K562 (cell line): ENCODE measurements at regions not wholly inside any gene's neighbourhood (a gene's known extent, or its start where the extent isn't known, plus 50 kb on each side); places are given as distances from the start of the nearest gene placed in this dataset.

ENCODE experiments used
- CXXC5 ChIP-seq: fragments of 250-450 bp; sonication (Bioruptor Pico); IDR thresholded peaks from 2 replicates; pipeline ENCODE4 v1.8.0; 2022; ENCODE audit warnings: inconsistent platforms, mild to moderate bottlenecking, moderate library complexity
- KLF1 ChIP-seq: fragments of 450-650 bp; IDR thresholded peaks from 2 replicates; pipeline ENCODE4 v1.6.1; 2016; ENCODE audit warnings: missing genetic modification characterization, missing compliant biosample characterization
- MED1 ChIP-seq: sonication (generic); formaldehyde crosslinking; IDR thresholded peaks from 2 replicates; pipeline ENCODE4 v1.8.1; 2023; ENCODE audit warnings: missing genetic modification reagents, borderline replicate concordance
- MIER1 ChIP-seq: fragments of 450-650 bp; IDR thresholded peaks from 2 replicates; pipeline ENCODE4 v1.6.1; 2016; ENCODE audit warnings: antibody characterized with exemption, mild to moderate bottlenecking, low read depth
- RFX1 ChIP-seq: fragments of 450-650 bp; IDR thresholded peaks from 2 replicates; pipeline ENCODE4 v1.6.1; 2016; ENCODE audit warnings: mild to moderate bottlenecking, moderate library complexity
- SIN3A ChIP-seq, 2 experiments: fragments of 150-350 bp in 1 of 2; IDR thresholded peaks; 2 replicates each; pipeline ENCODE4 v1.6.1; 2011 to 2016; ENCODE audit warnings: borderline replicate concordance in 2 of 2, low read depth in 2 of 2, low read length in 2 of 2, mild to moderate bottlenecking in 2 of 2, moderate library complexity in 2 of 2; ENCODE audit not compliant: control insufficient read depth in 1 of 2
- SLC30A9 ChIP-seq: fragments of 250-450 bp; sonication (Bioruptor Pico); IDR thresholded peaks from 2 replicates; pipeline ENCODE4 v1.8.0; 2022; ENCODE audit warnings: mild to moderate bottlenecking, moderate library complexity
- TF ChIP-seq, protein P1 (sequence below): fragments of 250-450 bp; sonication (Bioruptor Pico); IDR thresholded peaks from 2 replicates; pipeline ENCODE4 v1.4.0; 2020
- TF ChIP-seq, protein P2 (sequence below): sonication (generic); formaldehyde crosslinking; IDR thresholded peaks from 2 replicates; pipeline ENCODE4 v1.5.0; 2020; ENCODE audit warnings: missing genetic modification reagents
- TF ChIP-seq, protein P3 (sequence below): fragments of 250-450 bp; sonication (Bioruptor Pico); IDR thresholded peaks from 2 replicates; pipeline ENCODE4 v1.9.0; 2021; ENCODE audit warnings: mild to moderate bottlenecking
- TF ChIP-seq, protein P4 (sequence below): sonication (generic); formaldehyde crosslinking; IDR thresholded peaks from 2 replicates; pipeline ENCODE4 v1.8.1; 2023; ENCODE audit warnings: mild to moderate bottlenecking, missing genetic modification reagents
- TF ChIP-seq, protein P5 (sequence below): fragments of 250-450 bp; sonication (Bioruptor Pico); IDR thresholded peaks from 2 replicates; pipeline ENCODE4 v1.4.0; 2020; ENCODE audit warnings: mild to moderate bottlenecking, moderate library complexity
- TF ChIP-seq, protein P6 (sequence below): sonication (generic); formaldehyde crosslinking; IDR thresholded peaks from 2 replicates; pipeline ENCODE4 v1.8.0; 2022; ENCODE audit warnings: mild to moderate bottlenecking, missing genetic modification reagents, borderline replicate concordance

DNA sequence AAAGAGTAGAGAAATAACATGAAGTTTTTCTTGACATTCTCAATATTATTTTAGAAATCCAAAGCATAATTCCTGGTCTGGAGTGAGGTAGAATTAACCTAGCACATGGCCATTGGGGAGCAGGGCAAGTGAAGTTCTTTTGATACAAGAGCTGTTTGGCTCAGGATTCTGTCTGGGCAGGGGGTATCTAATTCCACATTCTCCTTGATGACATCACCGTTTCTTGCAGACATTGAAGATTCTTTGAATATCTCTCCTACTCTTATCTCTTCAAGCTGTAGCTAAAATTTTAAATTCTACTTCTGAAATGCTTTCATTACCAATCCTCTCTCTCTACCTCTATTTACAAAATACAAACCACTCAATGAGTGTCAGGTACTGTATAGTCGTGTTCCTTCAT, 138.2 kb upstream of the TENM4 start (continued):
- TF ChIP-seq MED1 (no peak), RFX1 (no peak), SIN3A (IDR thresholded peaks at IDR 0.05; ENCODE audit: borderline replicate concordance in 2 of 2, control insufficient read depth in 1 of 2, low read depth in 2 of 2, low read length in 2 of 2) (no peak), CXXC5 (CRISPR knock-in tag) (no peak), MIER1 (no peak), SLC30A9 (CRISPR knock-in tag) (no peak), KLF1 (no peak)
- TF ChIP-seq, protein P1, sequence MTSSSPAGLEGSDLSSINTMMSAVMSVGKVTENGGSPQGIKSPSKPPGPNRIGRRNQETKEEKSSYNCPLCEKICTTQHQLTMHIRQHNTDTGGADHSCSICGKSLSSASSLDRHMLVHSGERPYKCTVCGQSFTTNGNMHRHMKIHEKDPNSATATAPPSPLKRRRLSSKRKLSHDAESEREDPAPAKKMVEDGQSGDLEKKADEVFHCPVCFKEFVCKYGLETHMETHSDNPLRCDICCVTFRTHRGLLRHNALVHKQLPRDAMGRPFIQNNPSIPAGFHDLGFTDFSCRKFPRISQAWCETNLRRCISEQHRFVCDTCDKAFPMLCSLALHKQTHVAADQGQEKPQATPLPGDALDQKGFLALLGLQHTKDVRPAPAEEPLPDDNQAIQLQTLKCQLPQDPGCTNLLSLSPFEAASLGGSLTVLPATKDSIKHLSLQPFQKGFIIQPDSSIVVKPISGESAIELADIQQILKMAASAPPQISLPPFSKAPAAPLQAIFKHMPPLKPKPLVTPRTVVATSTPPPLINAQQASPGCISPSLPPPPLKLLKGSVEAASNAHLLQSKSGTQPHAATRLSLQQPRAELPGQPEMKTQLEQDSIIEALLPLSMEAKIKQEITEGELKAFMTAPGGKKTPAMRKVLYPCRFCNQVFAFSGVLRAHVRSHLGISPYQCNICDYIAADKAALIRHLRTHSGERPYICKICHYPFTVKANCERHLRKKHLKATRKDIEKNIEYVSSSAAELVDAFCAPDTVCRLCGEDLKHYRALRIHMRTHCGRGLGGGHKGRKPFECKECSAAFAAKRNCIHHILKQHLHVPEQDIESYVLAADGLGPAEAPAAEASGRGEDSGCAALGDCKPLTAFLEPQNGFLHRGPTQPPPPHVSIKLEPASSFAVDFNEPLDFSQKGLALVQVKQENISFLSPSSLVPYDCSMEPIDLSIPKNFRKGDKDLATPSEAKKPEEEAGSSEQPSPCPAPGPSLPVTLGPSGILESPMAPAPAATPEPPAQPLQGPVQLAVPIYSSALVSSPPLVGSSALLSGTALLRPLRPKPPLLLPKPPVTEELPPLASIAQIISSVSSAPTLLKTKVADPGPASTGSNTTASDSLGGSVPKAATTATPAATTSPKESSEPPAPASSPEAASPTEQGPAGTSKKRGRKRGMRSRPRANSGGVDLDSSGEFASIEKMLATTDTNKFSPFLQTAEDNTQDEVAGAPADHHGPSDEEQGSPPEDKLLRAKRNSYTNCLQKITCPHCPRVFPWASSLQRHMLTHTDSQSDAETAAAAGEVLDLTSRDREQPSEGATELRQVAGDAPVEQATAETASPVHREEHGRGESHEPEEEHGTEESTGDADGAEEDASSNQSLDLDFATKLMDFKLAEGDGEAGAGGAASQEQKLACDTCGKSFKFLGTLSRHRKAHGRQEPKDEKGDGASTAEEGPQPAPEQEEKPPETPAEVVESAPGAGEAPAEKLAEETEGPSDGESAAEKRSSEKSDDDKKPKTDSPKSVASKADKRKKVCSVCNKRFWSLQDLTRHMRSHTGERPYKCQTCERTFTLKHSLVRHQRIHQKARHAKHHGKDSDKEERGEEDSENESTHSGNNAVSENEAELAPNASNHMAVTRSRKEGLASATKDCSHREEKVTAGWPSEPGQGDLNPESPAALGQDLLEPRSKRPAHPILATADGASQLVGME (CRISPR knock-in tag): no peak
- TF ChIP-seq, protein P2, sequence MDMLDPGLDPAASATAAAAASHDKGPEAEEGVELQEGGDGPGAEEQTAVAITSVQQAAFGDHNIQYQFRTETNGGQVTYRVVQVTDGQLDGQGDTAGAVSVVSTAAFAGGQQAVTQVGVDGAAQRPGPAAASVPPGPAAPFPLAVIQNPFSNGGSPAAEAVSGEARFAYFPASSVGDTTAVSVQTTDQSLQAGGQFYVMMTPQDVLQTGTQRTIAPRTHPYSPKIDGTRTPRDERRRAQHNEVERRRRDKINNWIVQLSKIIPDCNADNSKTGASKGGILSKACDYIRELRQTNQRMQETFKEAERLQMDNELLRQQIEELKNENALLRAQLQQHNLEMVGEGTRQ (CRISPR knock-in tag): no peak
- TF ChIP-seq, protein P3, sequence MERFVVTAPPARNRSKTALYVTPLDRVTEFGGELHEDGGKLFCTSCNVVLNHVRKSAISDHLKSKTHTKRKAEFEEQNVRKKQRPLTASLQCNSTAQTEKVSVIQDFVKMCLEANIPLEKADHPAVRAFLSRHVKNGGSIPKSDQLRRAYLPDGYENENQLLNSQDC (CRISPR knock-in tag): no peak
- TF ChIP-seq, protein P4, sequence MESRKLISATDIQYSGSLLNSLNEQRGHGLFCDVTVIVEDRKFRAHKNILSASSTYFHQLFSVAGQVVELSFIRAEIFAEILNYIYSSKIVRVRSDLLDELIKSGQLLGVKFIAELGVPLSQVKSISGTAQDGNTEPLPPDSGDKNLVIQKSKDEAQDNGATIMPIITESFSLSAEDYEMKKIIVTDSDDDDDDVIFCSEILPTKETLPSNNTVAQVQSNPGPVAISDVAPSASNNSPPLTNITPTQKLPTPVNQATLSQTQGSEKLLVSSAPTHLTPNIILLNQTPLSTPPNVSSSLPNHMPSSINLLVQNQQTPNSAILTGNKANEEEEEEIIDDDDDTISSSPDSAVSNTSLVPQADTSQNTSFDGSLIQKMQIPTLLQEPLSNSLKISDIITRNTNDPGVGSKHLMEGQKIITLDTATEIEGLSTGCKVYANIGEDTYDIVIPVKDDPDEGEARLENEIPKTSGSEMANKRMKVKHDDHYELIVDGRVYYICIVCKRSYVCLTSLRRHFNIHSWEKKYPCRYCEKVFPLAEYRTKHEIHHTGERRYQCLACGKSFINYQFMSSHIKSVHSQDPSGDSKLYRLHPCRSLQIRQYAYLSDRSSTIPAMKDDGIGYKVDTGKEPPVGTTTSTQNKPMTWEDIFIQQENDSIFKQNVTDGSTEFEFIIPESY (CRISPR knock-in tag): no peak
- TF ChIP-seq, protein P5, sequence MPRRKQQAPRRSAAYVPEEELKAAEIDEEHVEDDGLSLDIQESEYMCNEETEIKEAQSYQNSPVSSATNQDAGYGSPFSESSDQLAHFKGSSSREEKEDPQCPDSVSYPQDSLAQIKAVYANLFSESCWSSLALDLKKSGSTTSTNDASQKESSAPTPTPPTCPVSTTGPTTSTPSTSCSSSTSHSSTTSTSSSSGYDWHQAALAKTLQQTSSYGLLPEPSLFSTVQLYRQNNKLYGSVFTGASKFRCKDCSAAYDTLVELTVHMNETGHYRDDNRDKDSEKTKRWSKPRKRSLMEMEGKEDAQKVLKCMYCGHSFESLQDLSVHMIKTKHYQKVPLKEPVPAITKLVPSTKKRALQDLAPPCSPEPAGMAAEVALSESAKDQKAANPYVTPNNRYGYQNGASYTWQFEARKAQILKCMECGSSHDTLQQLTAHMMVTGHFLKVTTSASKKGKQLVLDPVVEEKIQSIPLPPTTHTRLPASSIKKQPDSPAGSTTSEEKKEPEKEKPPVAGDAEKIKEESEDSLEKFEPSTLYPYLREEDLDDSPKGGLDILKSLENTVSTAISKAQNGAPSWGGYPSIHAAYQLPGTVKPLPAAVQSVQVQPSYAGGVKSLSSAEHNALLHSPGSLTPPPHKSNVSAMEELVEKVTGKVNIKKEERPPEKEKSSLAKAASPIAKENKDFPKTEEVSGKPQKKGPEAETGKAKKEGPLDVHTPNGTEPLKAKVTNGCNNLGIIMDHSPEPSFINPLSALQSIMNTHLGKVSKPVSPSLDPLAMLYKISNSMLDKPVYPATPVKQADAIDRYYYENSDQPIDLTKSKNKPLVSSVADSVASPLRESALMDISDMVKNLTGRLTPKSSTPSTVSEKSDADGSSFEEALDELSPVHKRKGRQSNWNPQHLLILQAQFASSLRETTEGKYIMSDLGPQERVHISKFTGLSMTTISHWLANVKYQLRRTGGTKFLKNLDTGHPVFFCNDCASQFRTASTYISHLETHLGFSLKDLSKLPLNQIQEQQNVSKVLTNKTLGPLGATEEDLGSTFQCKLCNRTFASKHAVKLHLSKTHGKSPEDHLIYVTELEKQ: no peak
- TF ChIP-seq, protein P6, sequence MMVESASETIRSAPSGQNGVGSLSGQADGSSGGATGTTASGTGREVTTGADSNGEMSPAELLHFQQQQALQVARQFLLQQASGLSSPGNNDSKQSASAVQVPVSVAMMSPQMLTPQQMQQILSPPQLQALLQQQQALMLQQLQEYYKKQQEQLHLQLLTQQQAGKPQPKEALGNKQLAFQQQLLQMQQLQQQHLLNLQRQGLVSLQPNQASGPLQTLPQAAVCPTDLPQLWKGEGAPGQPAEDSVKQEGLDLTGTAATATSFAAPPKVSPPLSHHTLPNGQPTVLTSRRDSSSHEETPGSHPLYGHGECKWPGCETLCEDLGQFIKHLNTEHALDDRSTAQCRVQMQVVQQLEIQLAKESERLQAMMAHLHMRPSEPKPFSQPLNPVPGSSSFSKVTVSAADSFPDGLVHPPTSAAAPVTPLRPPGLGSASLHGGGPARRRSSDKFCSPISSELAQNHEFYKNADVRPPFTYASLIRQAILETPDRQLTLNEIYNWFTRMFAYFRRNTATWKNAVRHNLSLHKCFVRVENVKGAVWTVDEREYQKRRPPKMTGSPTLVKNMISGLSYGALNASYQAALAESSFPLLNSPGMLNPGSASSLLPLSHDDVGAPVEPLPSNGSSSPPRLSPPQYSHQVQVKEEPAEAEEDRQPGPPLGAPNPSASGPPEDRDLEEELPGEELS: no peak
